GM19043 (cell line): ENCODE measurements at regions not wholly inside any gene's neighbourhood (a gene's known extent, or its start where the extent isn't known, plus 50 kb on each side); places are given as distances from the start of the nearest gene placed in this dataset.
"Not testable (repeated sequence)": the region's sequence is repeated elsewhere in the genome, so short reads cannot be mapped to it uniquely, and the experiment has no call there.

Experiments
- ATAC-seq: cut with Tn5 transposase; IDR thresholded peaks from one replicate; pipeline ENCODE4 v1.9.1; 2021; ENCODE audit warnings: low read depth; ENCODE audit not compliant: unreplicated experiment

- ATAC-seq = no peak
Measured at GRCh38 chr10:84903320-84903719, 574.9 kb downstream of the CCSER2 start.

- ATAC-seq = no peak
Measured at GRCh38 chr10:84907461-84908009, 579.1 kb downstream of the CCSER2 start.

GRCh38 chr10:84908491-84908890 lies 580.1 kb downstream of the CCSER2 start:
- no peak for ATAC-seq

GRCh38 chr10:84921701-84922100 lies 593.3 kb downstream of the CCSER2 start:
- no peak for ATAC-seq

- no peak for ATAC-seq
Measured at GRCh38 chr10:84924131-84924530, 595.7 kb downstream of the CCSER2 start.

- ATAC-seq = no peak
Measured at GRCh38 chr10:84925495-84925894, 597.1 kb downstream of the CCSER2 start.

- ATAC-seq = no peak
Measured at GRCh38 chr10:84933402-84933801, 605.0 kb downstream of the CCSER2 start.

GRCh38 chr10:84935772-84936171 lies 607.4 kb downstream of the CCSER2 start:
- ATAC-seq = no peak

GRCh38 chr10:84938117-84938905 lies 609.9 kb downstream of the CCSER2 start:
- ATAC-seq = no peak

- no peak for ATAC-seq
Measured at GRCh38 chr10:84943541-84943940, 615.2 kb downstream of the CCSER2 start.

GRCh38 chr10:84944187-84944586 lies 615.8 kb downstream of the CCSER2 start:
- no peak for ATAC-seq

- ATAC-seq = no peak
Measured at GRCh38 chr10:84945791-84946190, 617.4 kb downstream of the CCSER2 start.

- ATAC-seq = no peak
Measured at GRCh38 chr10:84946904-84947303, 618.5 kb downstream of the CCSER2 start.

GRCh38 chr10:84948644-84949043 lies 620.3 kb downstream of the CCSER2 start:
- ATAC-seq = no peak

- no peak for ATAC-seq
Measured at GRCh38 chr10:84951616-84952015, 623.2 kb downstream of the CCSER2 start.

GRCh38 chr10:84957427-84957826 lies 629.0 kb downstream of the CCSER2 start:
- ATAC-seq = no peak

GRCh38 chr10:84965468-84965867 lies 637.1 kb downstream of the CCSER2 start:
- no peak for ATAC-seq

GRCh38 chr10:84966708-84967441 lies 638.5 kb downstream of the CCSER2 start:
- ATAC-seq = no peak

- ATAC-seq = not testable (repeated sequence)
Measured at GRCh38 chr10:84969297-84969696, 640.9 kb downstream of the CCSER2 start.

- no peak for ATAC-seq
Measured at GRCh38 chr10:84987039-84987438, 658.6 kb downstream of the CCSER2 start.

GRCh38 chr10:84988011-84988410 lies 659.6 kb downstream of the CCSER2 start:
- ATAC-seq = no peak

GRCh38 chr10:84990713-84991112 lies 662.3 kb downstream of the CCSER2 start:
- ATAC-seq = no peak
